NCI-H510A (cell line): ENCODE measurements at regions not wholly inside any gene's neighbourhood (a gene's known extent, or its start where the extent isn't known, plus 50 kb on each side); places are given as distances from the start of the nearest gene placed in this dataset.

Source experiments
- DNase-seq: peaks from one replicate; lab custom pipeline; 2025; lab: John Stamatoyannopoulos, UW

DNA sequence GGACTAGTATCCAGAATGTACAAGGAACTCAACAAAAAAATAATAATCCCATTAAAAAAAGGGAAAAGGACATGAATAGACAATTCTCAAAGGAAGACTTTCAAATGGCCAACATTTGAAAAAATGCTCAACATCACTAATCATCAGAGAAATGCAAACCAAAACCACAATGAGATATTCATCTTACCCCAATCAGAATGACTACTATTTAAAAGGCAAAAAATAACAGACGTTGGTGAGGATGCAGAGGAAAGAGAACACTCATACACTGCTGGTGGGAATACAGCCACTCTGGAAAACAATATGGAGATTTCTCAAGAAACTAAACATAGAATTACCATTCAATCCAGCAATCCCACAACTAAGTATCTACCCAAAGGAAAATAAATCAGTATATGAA is 133.1 kb downstream of the KDR start:
- no peak for DNase-seq

DNA sequence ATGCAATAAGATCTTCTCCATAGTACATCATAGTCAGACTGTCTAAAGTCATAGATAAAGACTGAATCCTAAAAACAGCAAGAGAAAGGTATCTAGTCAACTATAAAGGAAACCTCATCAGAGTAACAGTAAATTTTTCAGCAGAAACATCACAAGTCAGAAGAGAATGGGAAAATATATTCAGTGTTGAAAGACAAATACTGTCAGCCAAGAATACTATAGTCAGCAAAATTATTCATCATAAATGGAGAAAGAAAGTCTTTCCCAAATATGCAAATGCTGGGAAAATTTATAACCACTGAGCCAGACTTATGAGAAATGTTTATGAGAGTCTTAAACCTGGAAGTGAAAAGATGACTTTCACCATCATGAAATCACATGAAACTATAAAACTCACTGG is 136.7 kb downstream of the KDR start:
- DNase-seq: no peak

DNA sequence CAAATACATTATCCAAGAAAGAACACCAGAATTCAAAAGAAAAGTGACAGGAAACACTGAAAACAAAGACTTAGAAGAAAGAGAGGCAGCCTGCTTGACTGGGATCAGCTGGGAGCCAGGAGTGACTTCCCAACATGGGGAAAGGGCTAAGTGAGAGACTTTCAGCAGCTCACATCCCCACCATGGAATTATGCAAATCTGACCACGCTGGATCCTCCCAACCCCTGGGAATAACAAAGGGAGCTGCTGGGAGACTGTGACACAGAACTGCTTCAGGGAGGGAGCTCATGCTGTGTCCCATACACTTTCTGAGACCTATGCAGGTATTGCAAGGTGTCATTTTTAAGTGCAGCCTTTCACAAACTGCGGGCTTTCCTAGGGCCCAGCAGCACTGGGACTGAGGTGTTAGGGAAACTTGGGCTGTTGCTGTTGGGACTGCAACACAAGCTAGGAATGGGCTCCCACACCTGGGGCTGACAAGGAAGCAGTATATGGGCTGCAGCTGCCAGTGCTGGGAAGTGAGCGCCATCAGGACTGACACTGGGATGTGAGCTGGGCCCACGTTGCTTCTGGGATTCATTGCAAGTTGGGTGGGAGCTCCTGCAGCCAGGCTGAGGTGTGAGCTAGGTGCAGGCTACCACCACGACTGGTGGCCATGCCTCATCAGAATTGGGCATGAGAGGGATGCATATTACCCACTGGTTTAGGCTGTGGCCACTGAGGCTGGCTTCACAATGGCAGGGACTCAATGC is 139.1 kb downstream of the KDR start:
- DNase-seq: no peak

DNA sequence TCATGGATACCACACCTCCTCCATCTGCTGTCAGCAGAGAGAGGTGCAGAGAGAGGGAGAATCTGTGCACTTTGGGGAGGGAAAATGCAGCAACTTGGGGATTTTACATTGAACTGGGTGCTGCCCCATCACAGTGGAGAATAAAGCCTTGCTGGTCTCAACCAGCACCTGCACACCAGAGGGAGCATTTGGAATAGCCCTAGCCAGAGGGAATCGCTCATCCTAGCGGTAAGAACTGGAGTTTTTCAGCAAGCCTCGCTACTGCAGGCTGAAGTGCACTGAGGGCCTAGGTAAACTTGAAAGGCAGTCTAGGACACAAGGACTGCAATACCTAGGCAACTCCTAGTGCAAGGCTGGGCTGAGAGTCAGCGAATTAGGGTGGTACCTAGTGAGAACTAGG is 148.7 kb downstream of the KDR start:
- no peak for DNase-seq

DNA sequence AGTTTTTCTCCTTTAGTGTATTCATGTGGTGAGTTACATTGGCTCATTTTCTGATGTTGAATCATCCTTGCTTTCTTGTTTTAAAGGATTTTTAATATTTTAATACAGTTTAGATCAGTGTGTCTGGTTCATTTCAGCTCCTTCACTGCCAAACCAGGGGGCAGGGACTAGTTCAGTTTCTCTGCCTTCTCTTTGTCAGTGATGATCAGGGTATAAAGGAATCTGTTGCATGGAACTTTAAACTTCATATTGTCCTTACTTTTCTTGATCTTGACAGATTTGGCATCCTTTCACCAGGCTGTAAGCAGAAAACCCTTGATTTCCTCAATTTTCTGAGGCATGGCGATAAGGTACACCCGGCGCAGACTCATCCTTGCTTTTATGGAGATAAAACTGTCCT is 149.4 kb downstream of the KDR start:
- no peak for DNase-seq

DNA sequence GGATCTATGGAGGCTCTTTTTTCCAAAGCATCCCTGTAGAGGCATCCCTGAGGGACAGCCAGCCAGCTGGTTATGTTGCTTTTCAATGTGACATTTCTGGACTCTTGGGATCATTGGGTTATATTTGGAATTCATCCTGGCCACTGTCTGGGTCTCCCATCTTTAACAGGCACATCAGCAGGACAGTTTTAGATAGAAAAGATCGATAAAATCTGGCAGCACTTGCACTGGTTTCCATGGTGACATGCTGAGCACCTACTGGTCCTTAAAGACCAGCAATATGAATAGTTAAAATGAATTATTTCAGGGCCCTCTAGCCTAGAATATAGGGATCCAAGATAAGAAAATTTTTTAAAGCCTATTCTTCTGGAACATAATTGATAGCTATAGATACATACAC is 151.6 kb downstream of the KDR start:
- DNase-seq: no peak

DNA sequence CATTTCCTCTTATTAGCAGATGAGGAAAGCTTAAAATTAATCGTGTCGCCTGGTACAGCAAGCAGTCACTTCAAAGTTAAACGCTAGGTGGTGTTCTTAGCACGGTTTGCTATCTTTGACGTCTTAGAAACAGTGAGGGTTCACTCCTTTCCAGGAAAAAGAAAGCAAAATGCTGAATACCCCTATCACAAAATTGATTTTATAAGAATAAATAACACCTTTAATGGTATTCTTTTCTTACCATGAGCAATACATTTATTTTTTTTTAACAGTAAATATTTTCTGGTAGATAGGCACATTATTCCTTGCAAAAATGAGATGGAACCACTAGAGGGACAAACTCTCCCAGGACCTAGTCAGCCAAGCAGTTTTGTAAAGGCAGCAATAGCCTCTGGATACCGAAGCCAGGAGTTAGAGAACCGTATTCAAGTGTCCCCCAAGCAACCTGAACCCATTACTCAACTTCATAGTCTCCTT is 153.9 kb downstream of the KDR start:
- peak; percentile 23 for DNase-seq

DNA sequence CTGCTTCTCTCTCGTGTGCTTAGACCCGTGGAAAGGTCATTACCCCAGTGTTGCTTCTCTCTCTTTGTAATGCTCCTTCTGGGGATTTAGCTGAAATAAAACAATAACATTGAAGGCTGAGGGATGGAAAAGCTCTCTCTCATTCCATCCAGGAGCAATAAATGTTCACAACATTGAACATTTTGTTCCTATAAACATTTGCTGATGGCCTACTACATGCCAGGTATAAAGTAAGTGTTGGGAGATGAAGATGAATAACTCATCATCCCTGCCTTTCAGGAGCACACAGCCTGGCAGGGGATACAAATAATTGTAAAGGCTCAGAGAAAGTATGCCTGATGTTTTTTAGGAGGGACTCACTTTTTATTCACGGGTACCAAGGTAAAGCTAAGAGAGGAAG is 158.1 kb downstream of the KDR start:
- no peak for DNase-seq

DNA sequence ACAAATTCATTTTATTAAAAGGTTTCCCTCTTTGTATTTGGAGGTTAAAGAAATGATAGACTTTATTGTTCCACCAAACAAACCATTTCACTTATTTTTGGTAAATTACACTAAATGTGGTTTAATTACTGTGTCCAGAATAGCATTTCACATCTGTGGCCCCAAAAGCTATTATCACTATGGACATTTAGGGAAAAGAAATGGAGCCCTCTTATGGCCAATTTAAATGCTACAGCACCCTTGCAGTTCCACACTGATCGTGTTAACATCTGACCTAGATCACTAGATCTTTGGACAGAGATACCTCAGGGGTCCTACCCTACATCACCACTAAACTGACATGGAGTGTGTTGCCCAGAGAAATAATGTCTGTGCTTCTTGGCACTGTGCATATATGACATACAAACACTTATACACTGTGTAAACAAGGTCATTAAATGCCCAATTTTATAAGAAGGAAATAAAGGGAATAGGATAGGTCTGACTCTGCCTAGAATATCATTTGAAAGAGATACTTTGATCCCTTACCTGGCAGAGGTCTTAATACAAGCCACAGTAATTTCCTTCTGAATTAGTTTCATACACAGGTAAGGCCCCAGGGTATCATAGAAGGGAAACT is 163.9 kb downstream of the KDR start:
- peak; percentile 27 for DNase-seq

DNA sequence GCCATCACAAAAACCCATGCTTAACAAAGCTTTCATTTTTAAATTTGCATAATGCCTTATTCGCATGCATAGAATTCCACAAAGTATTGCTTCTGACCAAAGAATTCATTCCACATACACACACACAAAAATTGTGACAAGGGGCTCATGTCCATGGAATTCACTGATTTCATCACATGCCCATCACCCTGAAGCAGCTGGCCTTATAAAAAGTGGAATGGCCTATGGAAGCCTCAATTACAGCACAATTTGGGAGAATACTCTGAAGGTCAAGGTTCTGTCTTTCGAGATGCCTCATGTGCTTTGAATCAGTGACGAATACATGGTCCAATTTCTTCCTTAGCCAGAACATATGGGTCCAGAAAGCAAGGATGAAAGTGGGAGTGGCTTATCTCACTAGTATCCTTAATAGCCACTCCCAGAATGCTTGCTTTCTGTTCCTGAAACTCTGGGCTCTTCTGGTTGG is 165.7 kb downstream of the KDR start:
- DNase-seq: no peak

DNA sequence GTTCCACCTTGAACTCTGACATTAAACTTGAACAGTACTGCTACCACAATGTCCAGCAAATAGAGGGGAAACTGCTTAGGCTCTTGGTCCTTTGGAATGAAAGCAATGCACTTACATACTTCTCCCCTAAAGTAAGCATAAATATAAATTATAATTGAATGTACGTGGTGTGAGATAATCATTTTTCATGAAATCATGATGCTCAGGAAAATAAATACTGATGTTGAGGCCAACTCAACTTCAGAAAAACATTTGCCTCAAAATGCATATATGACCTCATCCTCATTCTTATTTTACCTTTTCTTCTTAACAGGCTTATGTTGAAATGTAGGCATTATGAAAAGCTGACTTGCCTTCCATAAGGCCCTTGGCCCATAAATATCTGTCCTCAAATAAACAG is 166.3 kb downstream of the KDR start:
- no peak for DNase-seq

DNA sequence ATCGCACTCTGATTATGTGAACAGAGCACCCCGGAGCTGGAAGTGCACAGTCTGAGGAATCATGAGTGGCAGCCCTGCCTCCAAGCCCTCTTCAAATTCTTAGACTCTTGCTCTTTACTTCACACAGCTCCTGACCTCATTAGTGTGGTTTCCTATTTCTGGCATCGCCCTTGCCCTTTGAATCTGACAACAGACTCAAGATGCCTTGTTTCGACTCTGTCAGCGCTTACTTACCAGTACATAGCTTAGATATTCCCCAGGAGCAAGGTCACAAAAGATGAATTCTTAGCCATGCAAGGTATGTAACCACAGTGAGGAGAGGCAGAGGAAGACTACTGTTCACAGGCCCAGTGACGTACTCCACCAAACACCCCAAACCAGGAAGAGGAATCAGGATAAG is 167.2 kb downstream of the KDR start:
- DNase-seq: no peak

DNA sequence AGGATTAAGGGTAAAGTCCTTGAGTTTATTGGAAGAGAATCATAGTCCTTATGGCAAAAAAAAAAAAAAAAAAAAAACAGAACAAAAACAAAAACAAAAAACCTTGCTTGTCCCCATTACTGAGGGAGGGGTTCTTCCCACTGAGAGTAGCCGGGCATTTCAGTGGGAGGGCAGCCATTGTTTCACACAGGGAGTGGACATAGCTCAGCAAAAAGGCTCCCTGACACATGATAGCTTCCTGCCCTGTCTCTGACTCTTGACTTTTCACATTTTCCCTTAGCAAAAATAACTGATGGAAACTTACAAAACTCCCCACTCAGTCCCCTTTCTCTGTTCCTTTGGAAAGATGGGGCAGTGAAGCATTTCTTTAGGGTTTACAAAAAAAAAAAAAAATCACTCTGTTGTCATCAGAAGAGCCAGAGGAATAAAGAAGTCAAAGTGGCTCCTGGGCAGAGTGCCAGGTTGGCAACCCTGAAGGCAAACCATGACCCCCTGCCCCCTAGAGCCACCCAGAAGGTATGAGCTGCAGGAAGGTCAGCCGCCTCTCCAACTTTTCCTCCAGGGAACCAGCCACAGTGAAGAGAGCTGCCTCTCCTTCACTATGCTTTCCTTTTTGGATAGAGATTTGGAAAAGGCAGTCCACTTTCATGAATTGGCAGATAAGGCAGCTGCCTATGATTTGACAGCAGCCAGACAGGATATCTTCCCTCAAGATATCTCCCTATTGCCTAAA is 170.6 kb downstream of the KDR start:
- DNase-seq: peak; percentile 22

DNA sequence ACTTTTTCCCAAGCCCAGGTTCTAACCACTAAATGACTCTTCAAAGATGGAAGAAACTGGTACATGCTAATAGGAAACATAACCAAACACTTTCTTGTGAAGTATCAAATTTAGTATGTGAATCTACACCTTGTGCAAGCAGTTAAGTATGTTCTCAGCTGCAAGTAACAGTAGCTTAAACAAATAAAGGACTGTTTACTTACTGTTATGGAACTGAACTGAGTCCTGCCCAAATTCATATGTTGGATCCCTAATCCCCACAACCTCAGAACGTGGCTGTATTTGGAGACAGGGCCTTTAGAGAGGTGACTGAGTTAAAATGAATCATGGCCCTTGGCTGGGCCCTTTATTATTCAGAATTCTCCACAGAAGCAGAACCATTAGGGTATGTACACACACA is 178.7 kb downstream of the KDR start:
- DNase-seq: peak; percentile 65

DNA sequence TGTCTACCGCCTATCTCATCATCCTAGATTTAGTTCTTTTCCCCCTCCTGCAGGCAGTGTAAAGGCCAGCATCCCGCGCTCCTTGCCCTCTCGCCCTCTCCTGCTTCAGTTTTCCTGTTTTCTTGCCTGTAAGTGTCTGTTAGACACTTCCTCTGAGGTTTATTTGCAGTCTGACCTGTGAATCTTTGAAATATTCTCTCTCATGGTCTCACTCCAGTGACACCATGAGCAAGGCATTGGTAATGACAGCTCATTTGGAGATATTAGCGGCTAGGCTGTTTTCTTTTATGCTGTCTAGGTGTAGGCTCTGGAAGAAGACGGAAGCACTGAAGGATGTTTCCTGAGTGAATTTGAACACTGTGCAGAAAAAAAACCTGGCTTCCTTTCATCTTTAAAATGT is 179.6 kb downstream of the KDR start:
- DNase-seq: peak; percentile 28

DNA sequence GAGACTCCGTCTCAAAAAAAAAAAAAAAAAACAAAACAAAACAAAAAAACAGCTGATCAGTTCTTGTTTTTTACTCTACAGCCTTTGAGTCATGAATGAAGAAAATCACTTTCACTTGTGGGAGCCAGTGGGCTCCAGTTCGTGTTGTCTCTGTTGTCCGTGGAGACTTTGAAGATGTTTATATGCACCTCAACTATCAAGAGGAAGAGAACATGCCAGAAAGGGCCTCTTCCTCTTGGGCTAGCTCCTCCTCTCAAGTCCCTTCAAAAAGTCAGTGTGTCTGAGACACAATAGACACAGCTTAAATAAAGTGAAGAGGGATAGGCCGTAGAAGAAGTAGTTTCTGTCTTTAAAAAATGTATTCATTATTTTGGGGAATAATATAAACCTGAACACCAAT is 182.7 kb downstream of the KDR start:
- no peak for DNase-seq

DNA sequence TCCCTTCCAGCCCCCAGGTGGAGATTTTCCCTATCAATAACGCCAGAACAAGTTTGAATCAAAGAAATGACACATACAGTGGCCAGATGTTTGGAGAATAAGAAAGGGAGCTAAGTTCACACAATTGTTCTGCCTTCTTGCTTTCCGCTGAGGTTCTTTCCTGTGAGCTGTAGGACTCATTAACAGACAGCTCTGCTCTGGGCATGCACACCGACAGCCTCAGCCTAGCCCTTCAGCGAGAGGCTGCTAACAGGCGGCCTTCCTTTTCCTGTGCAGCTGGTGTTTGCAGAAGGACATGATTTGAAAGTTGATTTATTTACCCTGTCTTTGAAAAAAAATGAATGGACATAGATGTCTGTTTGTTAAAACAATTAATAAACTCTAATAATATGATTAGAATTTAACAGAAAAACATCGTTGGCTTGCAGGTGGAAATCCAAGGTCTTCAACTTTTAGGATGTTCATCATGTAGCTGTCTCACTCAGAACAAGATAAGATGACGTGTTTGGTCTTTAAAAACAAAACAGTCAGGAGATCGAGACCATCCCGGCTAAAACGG is 183.3 kb downstream of the KDR start:
- DNase-seq: peak; percentile 75

DNA sequence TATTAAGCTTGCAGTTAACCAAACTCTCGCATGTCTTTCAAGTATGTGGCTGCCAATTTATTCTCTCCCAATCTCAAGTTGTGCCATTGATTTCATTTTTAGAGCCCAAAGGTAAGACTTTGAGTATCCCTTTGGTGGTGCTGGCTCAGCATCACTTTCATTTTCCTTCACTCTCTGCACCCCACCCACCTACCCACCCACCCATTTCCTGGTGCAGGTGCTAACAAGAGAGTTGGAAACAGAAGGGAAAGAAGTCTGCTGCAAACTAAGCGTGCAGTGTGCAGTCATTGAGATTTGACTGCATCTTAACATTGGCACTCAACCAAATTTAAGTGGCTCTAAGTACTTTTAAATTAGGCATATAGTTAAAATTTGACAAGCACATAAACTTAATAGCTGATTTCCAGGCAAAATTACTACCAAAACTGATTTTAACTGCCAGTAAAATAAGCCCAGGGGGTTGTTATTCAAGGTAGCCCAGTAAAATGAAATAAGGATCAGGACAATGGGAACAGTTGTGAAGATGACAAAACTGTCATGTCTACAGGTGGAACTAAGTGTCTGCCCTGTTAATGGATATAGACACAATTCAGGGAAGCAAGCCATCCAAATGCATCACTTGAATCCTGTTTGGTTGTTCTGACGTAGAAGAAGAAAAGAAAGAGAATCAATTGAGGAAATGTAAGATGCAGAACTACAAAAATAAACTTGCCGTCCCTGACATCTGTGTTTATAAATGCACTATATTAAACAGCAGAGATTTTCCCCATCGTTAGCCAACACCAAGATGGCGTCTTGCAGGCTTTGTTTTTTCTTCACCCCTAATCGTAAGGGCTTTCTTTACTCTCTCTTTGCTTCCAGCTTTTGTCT is 184.2 kb downstream of the KDR start:
- no peak for DNase-seq

DNA sequence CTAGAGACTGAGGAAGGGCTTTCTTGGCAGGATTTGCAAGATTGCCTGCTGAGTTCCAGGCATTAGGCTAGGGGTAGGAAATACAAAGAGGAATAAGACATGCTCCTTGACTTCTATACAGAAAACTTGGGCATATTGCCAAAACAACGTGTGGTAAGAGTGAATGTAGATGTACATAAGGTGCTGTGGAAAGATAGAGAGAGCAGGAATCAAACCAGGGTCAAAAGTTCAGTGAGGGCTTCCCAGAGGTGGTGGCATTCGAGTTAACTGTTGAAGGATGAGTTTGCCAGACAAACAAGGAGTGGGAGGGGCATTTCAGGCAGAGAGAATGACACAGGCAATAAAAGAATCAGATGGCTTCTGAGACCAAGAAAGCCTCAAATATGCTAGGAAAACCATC is 187.9 kb downstream of the KDR start:
- no peak for DNase-seq

DNA sequence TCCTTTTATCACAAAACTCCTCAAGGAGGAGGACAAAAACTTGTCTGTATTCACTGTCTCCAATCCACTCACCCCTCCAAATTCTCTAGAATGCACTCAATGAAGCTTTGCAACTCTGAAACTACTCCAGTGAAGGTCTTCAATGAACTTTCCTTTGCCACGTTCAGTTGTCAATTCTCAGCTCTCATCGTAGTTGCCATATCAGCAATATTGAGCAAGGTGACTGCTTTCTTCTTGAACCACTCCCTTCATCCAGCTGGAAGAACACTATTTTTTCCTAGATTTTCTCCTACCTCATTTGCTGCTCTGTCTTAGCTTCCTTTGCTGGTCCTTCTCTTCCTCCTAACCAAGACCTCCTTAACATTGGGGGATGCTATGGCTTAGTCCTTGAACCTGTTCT is 191.8 kb downstream of the KDR start:
- no peak for DNase-seq

DNA sequence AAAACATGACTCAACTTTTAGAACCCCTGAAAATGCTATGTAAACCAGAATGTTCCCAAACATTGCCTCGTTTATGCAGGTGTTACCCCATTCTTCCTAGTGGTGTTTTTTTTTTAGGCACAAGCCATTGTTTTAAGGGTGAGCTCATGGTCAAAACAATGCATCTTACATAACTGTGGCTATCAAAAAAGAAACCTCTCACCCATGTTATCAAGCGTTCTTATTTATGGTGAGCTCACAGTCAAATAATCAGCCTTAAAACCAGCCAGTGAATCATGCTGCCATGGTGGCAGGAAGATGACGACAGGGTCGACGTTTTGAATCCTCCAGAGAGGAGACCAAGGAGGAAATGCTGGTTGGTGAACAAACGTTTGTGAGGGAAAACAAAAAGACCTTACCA is 195.2 kb downstream of the KDR start:
- no peak for DNase-seq

DNA sequence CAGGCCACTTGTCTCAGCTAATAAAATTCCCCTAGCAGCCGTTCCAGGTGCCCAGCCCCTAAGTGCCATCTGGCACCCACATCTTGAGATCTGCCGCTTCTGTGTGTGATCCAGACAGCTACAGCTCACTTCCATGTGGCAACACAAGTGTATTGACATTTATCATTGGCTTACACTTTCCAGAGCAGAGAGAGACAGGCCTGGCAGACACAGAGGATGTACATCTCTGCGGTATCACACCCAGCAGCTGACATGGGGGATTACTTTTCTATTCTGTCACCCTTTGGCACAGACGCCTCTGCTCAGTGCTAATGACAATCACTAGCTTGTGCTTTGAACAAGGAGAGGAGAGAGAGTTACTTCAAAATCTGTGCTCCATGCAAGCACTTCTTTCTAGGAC is 195.9 kb downstream of the KDR start:
- DNase-seq: peak; percentile 67
